HCT116 (cell line): ENCODE measurements at regions not wholly inside any gene's neighbourhood (a gene's known extent, or its start where the extent isn't known, plus 50 kb on each side); places are given as distances from the start of the nearest gene placed in this dataset.

Experiments
- CEBPB ChIP-seq: IDR thresholded peaks from 2 replicates; pipeline ENCODE4 v1.6.1; 2012; ENCODE audit warnings: low read depth
- ELF1 ChIP-seq: IDR thresholded peaks from 2 replicates; pipeline ENCODE4 v1.6.1; 2012; ENCODE audit warnings: low read depth, borderline replicate concordance
- EZH2phosphoT487 ChIP-seq: fragments of 200-600 bp; IDR thresholded peaks from 2 replicates; pipeline ENCODE4 v1.6.1; 2018; ENCODE audit warnings: antibody characterized with exemption, borderline replicate concordance
- FOSL1 ChIP-seq: IDR thresholded peaks from 2 replicates; pipeline ENCODE4 v1.6.1; 2012; ENCODE audit warnings: low read depth
- POLR2AphosphoS5 ChIP-seq: IDR thresholded peaks from 2 replicates; pipeline ENCODE4 v1.6.1; 2011; ENCODE audit warnings: mild to moderate bottlenecking, low read depth, low read length, moderate library complexity
- RAD21 ChIP-seq: IDR thresholded peaks from 2 replicates; pipeline ENCODE4 v1.6.1; 2012; ENCODE audit warnings: low read depth, mild to moderate bottlenecking
- SRF ChIP-seq: IDR thresholded peaks from 2 replicates; pipeline ENCODE4 v1.6.1; 2012; ENCODE audit warnings: low read depth
- TCF7L2 ChIP-seq: IDR thresholded peaks from 2 replicates; pipeline ENCODE4 v1.7.0; 2011; ENCODE audit warnings: borderline replicate concordance, inconsistent platforms; ENCODE audit not compliant: insufficient read depth, insufficient read length; ENCODE audit errors: extremely low read depth
- TF ChIP-seq, protein P1 (sequence below), 3 experiments: fragments of 200-600 bp in 1 of 3; sonication (generic) in 1 of 3; IDR thresholded peaks in 2 of 3; conservative IDR thresholded peaks in 1 of 3; 2 replicates each; pipeline ENCODE4 v1.5.1; 2012 to 2017; ENCODE audit warnings: low read depth in 2 of 3, low read length in 2 of 3, antibody characterized with exemption in 1 of 3, borderline replicate concordance in 1 of 3, control low read depth in 1 of 3, mild to moderate bottlenecking in 1 of 3, mixed read lengths in 1 of 3, mixed run types in 1 of 3, moderate library complexity in 1 of 3; ENCODE audit not compliant: insufficient read depth in 1 of 3
- TF ChIP-seq, protein P2 (sequence below): IDR thresholded peaks from 2 replicates; pipeline ENCODE4 v1.6.1; 2012

DNA sequence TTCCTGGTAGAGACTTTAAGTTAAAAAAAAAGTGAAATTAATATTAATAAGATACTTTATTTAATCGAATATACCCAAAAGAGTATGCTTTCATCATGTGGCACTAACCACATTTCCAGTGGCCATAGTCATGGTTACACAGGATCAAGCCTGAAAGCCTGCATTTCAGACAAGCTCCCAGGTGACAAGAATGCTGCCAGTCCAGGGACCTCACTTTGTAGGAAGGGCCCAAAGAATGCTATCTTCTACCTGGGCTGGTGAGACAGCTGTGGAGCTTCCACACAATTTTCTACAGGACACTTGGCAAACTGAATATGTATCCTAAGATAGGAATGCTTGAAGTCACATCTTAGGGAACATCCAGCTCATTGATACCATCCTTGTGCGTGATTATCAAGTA, 203.8 kb downstream of the AUH start:
- TF ChIP-seq, protein P1, sequence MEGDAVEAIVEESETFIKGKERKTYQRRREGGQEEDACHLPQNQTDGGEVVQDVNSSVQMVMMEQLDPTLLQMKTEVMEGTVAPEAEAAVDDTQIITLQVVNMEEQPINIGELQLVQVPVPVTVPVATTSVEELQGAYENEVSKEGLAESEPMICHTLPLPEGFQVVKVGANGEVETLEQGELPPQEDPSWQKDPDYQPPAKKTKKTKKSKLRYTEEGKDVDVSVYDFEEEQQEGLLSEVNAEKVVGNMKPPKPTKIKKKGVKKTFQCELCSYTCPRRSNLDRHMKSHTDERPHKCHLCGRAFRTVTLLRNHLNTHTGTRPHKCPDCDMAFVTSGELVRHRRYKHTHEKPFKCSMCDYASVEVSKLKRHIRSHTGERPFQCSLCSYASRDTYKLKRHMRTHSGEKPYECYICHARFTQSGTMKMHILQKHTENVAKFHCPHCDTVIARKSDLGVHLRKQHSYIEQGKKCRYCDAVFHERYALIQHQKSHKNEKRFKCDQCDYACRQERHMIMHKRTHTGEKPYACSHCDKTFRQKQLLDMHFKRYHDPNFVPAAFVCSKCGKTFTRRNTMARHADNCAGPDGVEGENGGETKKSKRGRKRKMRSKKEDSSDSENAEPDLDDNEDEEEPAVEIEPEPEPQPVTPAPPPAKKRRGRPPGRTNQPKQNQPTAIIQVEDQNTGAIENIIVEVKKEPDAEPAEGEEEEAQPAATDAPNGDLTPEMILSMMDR (IDR thresholded peaks at IDR 0.05 in 2 of 3, conservative IDR thresholded peaks at IDR 0.05 in 1 of 3; ENCODE audit: borderline replicate concordance in 1 of 3, insufficient read depth in 1 of 3, low read depth in 2 of 3, low read length in 2 of 3), result no peak
- TF ChIP-seq RAD21, result no peak
- TF ChIP-seq FOSL1, result no peak
- no peak for TF ChIP-seq CEBPB
- TF ChIP-seq EZH2phosphoT487, result no peak
- TF ChIP-seq ELF1, result no peak
- no peak for TF ChIP-seq TCF7L2
- no peak for TF ChIP-seq SRF
- TF ChIP-seq, protein P2, sequence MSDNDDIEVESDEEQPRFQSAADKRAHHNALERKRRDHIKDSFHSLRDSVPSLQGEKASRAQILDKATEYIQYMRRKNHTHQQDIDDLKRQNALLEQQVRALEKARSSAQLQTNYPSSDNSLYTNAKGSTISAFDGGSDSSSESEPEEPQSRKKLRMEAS, result no peak
- no peak for TF ChIP-seq POLR2AphosphoS5
